ENCODE measurements at regions not wholly inside any gene's neighbourhood (a gene's known extent, or its start where the extent isn't known, plus 50 kb on each side); places are given as distances from the start of the nearest gene placed in this dataset.

DNA sequence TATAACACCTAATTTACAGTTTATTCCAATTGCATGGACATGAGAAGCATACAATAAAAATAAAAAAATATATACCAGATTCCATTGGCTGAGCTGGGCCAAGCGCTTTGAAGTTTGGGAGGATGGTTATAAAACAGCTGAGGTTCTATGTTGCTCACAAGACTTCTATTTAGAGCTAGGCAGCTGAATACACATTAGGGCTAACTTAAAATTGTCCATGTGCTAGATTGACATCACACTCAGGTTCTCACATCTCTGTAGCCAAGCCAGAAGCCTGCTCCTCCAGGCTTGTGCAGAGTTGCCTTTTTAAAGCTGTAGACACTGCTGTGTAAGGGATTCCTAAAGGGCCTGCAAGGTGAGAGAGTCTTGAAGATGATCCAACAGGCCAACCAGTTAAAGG, 871.1 kb upstream of the FANCL start:
- H3K9me3 Mint-ChIP-seq = peaks cover 0 to 4% (median 0%) of the 10 kb centered on the region in 8 donors

DNA sequence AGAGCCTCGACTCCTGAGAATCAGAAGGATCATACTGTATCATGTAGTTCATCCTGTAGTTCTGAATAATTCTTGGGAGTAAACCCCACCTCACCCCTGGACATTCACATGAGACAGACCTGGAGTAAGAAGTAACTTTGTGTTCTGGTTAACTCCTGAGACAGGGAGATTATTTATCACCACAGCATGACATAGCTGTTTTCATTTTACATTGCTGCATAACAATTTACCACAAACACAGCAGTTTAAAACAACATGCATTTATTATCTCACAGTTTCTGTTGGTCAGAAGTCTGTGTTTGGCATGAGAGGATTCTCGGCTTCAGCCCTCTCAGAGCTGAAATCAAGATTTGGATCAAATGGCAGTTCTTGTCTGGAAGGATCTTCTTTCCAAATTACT, 855.8 kb upstream of the FANCL start:
- H3K9me3 Mint-ChIP-seq = peaks cover 2 to 38% (median 20%) of the 10 kb centered on the region in 8 donors
- H3K4me3 Mint-ChIP-seq = no peak overlapping the region
- intact Hi-C loops (cut with micrococcal nuclease) = no loop called here
- H3K27me3 ChIP-seq (ENCODE audit: insufficient read depth, low read length) = no peaks in the 10 kb centered on the region
- no peak overlapping the region for H3K27ac ChIP-seq (ENCODE audit: low read depth, low read length)
- no peaks in the 10 kb centered on the region for H3K36me3 ChIP-seq (ENCODE audit: insufficient read depth, low read length)
- no peaks in the 10 kb centered on the region for H3K4me1 Mint-ChIP-seq
- ChIA-PET POLR2A (ENCODE audit: partially characterized antibody) (no interaction called here), CTCF (ENCODE audit: partially characterized antibody) (no interaction called here)
- DNase-seq = no peak
- no peaks in the 10 kb centered on the region for H3K27me3 Mint-ChIP-seq
- no peak overlapping the region for H3K27ac Mint-ChIP-seq
- no peaks in the 10 kb centered on the region for H3K36me3 Mint-ChIP-seq
- H3K4me1 ChIP-seq (ENCODE audit: insufficient read depth, low read length) = no peaks in the 10 kb centered on the region
- H3K4me3 ChIP-seq (ENCODE audit: low read length in 2 of 2) = no peak overlapping the region
- H3K9me3 ChIP-seq (ENCODE audit: control insufficient read depth in 1 of 2, low read length in 2 of 2) = no peaks in the 10 kb centered on the region

More for the DNA sequence above, 871.1 kb upstream of the FANCL start:
- no peak overlapping the region for H3K4me3 Mint-ChIP-seq
- POLR2A ChIA-PET (ENCODE audit: partially characterized antibody) = no interaction called here
- H3K36me3 Mint-ChIP-seq = no peaks in the 10 kb centered on the region
- Histone ChIP-seq H3K4me3 (ENCODE audit: low read length in 2 of 2) (no peak overlapping the region), H3K4me1 (ENCODE audit: insufficient read depth, low read length) (no peaks in the 10 kb centered on the region), H3K27ac (ENCODE audit: low read depth, low read length) (no peak overlapping the region), H3K9me3 (ENCODE audit: control insufficient read depth in 1 of 2, low read length in 2 of 2) (no peaks in the 10 kb centered on the region), H3K36me3 (ENCODE audit: insufficient read depth, low read length) (no peaks in the 10 kb centered on the region), H3K27me3 (ENCODE audit: insufficient read depth, low read length) (no peaks in the 10 kb centered on the region)
- no peak for DNase-seq
- intact Hi-C loops (cut with micrococcal nuclease) = no loop called here
- H3K27me3 Mint-ChIP-seq = no peaks in the 10 kb centered on the region
- H3K4me1 Mint-ChIP-seq = no peaks in the 10 kb centered on the region
- no peak overlapping the region for H3K27ac Mint-ChIP-seq
- CTCF ChIA-PET (ENCODE audit: partially characterized antibody) = no interaction called here

DNA sequence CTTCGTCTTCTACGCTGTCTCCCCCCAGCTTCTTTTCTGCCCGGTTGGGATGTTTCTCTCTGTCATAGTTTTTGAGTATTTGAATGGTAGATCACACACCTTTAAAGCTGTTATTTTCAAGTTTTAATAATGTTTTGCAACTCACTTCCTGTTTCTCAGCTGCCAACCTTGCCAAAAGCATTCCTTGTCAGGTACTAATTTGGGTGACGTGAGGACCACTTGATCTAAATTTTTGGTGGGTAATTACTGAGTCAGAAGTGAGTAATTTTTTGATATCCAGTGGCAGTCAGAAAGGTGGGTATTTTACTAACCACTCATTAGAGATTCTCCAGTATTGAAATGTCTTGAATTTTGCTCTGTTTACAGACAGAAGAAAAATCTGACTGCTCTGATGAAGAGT, 852.4 kb upstream of the FANCL start:
- CTCF ChIA-PET (ENCODE audit: partially characterized antibody) = no interaction called here
- POLR2A ChIA-PET (ENCODE audit: partially characterized antibody) = no interaction called here

GRCh38 chr2:59084326-59084725, 843.2 kb upstream of the FANCL start:
- no peaks in the 10 kb centered on the region for H3K4me1 ChIP-seq (ENCODE audit: insufficient read depth, low read length)
- ChIA-PET POLR2A (ENCODE audit: partially characterized antibody) (no interaction called here), CTCF (ENCODE audit: partially characterized antibody) (no interaction called here)
- H3K27ac Mint-ChIP-seq = no peak overlapping the region
- DNase-seq = no peak
- H3K4me3 ChIP-seq (ENCODE audit: low read length in 2 of 2) = no peak overlapping the region
- no peak overlapping the region for H3K27ac ChIP-seq (ENCODE audit: low read depth, low read length)
- H3K36me3 Mint-ChIP-seq = no peaks in the 10 kb centered on the region
- H3K4me1 Mint-ChIP-seq = no peaks in the 10 kb centered on the region
- H3K36me3 ChIP-seq (ENCODE audit: insufficient read depth, low read length) = no peaks in the 10 kb centered on the region
- no peaks in the 10 kb centered on the region for H3K27me3 ChIP-seq (ENCODE audit: insufficient read depth, low read length)
- no peak overlapping the region for H3K4me3 Mint-ChIP-seq
- H3K9me3 Mint-ChIP-seq = peaks cover 0 to 3% (median 0%) of the 10 kb centered on the region in 8 donors
- intact Hi-C loops (cut with micrococcal nuclease) = no loop called here
- H3K27me3 Mint-ChIP-seq = peaks cover 0 to 1% of the 10 kb centered on the region in 2 donors
- no peaks in the 10 kb centered on the region for H3K9me3 ChIP-seq (ENCODE audit: control insufficient read depth in 1 of 2, low read length in 2 of 2)

More for the DNA sequence above, 852.4 kb upstream of the FANCL start:
- H3K9me3 ChIP-seq (ENCODE audit: control insufficient read depth in 1 of 2, low read length in 2 of 2) = no peaks in the 10 kb centered on the region
- Mint-ChIP-seq H3K27me3 (no peaks in the 10 kb centered on the region), H3K4me3 (no peak overlapping the region), H3K36me3 (no peaks in the 10 kb centered on the region), H3K4me1 (no peaks in the 10 kb centered on the region), H3K27ac (no peak overlapping the region), H3K9me3 (peaks cover 0 to 28% (median 12%) of the 10 kb centered on the region in 8 donors)
- H3K27ac ChIP-seq (ENCODE audit: low read depth, low read length) = no peak overlapping the region
- no peaks in the 10 kb centered on the region for H3K27me3 ChIP-seq (ENCODE audit: insufficient read depth, low read length)
- intact Hi-C loops (cut with micrococcal nuclease) = no loop called here
- DNase-seq = no peak
- no peaks in the 10 kb centered on the region for H3K4me1 ChIP-seq (ENCODE audit: insufficient read depth, low read length)
- no peak overlapping the region for H3K4me3 ChIP-seq (ENCODE audit: low read length in 2 of 2)
- no peaks in the 10 kb centered on the region for H3K36me3 ChIP-seq (ENCODE audit: insufficient read depth, low read length)

DNA sequence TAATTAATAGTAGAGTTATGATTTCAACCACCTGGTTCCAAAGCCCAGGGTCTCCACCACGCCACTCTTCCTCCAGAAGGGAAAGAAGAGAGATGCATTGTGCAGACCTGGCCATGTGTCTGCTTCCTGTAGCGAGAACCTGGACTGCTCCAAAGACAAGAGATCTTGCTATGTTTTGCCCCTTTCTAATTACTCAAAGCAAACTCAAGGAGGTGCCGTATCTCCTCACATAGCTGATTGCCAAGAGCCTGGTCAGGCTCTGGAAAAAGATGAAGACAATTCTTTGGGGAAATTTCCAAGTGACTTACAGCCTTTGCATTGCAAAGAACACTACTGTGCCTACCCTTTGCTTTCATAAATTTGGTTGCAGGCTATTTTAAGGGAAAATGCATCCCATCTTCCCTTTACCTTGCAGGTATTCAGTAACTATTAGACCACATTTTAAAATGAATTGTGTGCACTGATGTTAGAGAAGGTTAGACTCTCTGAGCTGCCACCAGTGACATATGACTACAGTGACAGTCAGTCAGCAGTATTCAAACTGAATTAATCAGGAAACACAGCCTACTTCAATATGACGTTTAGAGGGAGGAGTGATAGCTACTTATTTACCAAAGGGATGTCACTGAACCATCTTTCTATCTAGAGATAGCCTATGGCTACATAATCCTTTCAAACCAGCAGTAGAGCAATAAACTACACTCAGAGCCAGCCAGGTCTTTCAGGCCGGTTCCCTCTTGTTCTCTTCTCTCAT, 842.1 kb upstream of the FANCL start:
- Histone ChIP-seq H3K9me3 (ENCODE audit: control insufficient read depth in 1 of 2, low read length in 2 of 2) (no peaks in the 10 kb centered on the region), H3K4me1 (ENCODE audit: insufficient read depth, low read length) (no peaks in the 10 kb centered on the region), H3K4me3 (ENCODE audit: low read length in 2 of 2) (no peak overlapping the region), H3K27me3 (ENCODE audit: insufficient read depth, low read length) (no peaks in the 10 kb centered on the region), H3K27ac (ENCODE audit: low read depth, low read length) (no peak overlapping the region), H3K36me3 (ENCODE audit: insufficient read depth, low read length) (no peaks in the 10 kb centered on the region)
- H3K27ac Mint-ChIP-seq = no peak overlapping the region
- no peaks in the 10 kb centered on the region for H3K36me3 Mint-ChIP-seq
- peaks cover 0 to 1% of the 10 kb centered on the region in 2 donors for H3K27me3 Mint-ChIP-seq
- no peaks in the 10 kb centered on the region for H3K4me1 Mint-ChIP-seq
- H3K9me3 Mint-ChIP-seq = peaks cover 0 to 3% (median 0%) of the 10 kb centered on the region in 8 donors
- ChIA-PET POLR2A (ENCODE audit: partially characterized antibody) (no interaction called here), CTCF (ENCODE audit: partially characterized antibody) (no interaction called here)
- no peak overlapping the region for H3K4me3 Mint-ChIP-seq
- no peak for DNase-seq
- intact Hi-C loops (cut with micrococcal nuclease) = no loop called here

- Histone ChIP-seq H3K4me1 (ENCODE audit: insufficient read depth, low read length) (no peaks in the 10 kb centered on the region), H3K27ac (ENCODE audit: low read depth, low read length) (no peak overlapping the region), H3K9me3 (ENCODE audit: control insufficient read depth in 1 of 2, low read length in 2 of 2) (no peaks in the 10 kb centered on the region), H3K36me3 (ENCODE audit: insufficient read depth, low read length) (no peaks in the 10 kb centered on the region), H3K4me3 (ENCODE audit: low read length in 2 of 2) (no peak overlapping the region), H3K27me3 (ENCODE audit: insufficient read depth, low read length) (no peaks in the 10 kb centered on the region)
- Mint-ChIP-seq H3K9me3 (peaks cover 0 to 3% (median 0%) of the 10 kb centered on the region in 8 donors), H3K27me3 (peaks cover 0 to 1% of the 10 kb centered on the region in 2 donors), H3K27ac (no peak overlapping the region), H3K4me1 (no peaks in the 10 kb centered on the region), H3K36me3 (no peaks in the 10 kb centered on the region), H3K4me3 (no peak overlapping the region)
- DNase-seq = no peak
- intact Hi-C loops (cut with micrococcal nuclease) = no loop called here
- ChIA-PET POLR2A (ENCODE audit: partially characterized antibody) (no interaction called here), CTCF (ENCODE audit: partially characterized antibody) (no interaction called here)
Observed at GRCh38 chr2:59082657-59083056, 841.5 kb upstream of the FANCL start.

DNA sequence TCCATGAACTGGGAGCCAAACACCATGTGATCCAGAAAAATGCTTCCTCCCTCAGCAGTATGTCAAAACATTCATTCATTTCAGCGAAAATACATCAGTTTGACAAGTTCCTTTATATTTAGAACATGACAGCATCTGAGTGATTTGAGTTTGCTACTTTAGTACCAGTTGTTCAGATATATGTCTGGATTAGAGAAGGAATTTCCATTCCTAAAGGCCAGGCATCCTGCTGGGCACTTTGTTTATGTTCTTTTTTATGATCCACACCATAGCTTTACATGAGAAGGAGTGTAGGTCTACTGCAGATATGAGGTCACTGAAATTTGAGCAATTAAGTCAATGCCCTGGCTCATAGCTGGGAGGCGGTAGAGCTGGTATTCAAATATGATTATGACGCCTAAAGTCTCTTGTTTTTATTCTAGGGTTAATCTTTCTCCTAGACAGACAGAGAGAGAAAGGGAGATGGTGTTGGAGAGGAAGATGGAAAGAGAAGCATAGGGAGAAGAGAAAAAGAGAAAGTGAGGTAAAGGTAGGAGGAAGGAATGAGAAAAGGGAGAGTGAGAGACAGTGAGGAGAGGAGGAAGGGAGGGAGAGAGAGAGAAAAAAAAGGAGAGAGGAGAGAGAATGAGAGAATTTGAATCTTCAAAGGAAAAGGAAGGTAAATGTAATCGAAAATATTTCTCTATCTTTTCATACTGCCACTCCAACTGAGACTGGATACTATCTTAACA, 839.5 kb upstream of the FANCL start:
- H3K27ac ChIP-seq (ENCODE audit: low read depth, low read length) = no peak overlapping the region
- H3K4me3 ChIP-seq (ENCODE audit: low read length in 2 of 2) = no peak overlapping the region
- peaks cover 0 to 1% of the 10 kb centered on the region in 2 donors for H3K27me3 Mint-ChIP-seq
- no peaks in the 10 kb centered on the region for H3K36me3 ChIP-seq (ENCODE audit: insufficient read depth, low read length)
- H3K4me1 Mint-ChIP-seq = no peaks in the 10 kb centered on the region
- no peaks in the 10 kb centered on the region for H3K4me1 ChIP-seq (ENCODE audit: insufficient read depth, low read length)
- H3K4me3 Mint-ChIP-seq = no peak overlapping the region
- intact Hi-C loops (cut with micrococcal nuclease) = no loop called here
- ChIA-PET POLR2A (ENCODE audit: partially characterized antibody) (no interaction called here), CTCF (ENCODE audit: partially characterized antibody) (no interaction called here)
- H3K27ac Mint-ChIP-seq = no peak overlapping the region
- H3K27me3 ChIP-seq (ENCODE audit: insufficient read depth, low read length) = no peaks in the 10 kb centered on the region
- no peak for DNase-seq
- no peaks in the 10 kb centered on the region for H3K36me3 Mint-ChIP-seq
- H3K9me3 Mint-ChIP-seq = peaks cover 0 to 3% (median 0%) of the 10 kb centered on the region in 8 donors
- no peaks in the 10 kb centered on the region for H3K9me3 ChIP-seq (ENCODE audit: control insufficient read depth in 1 of 2, low read length in 2 of 2)
